Ishikawa (cell line): ENCODE measurements at regions not wholly inside any gene's neighbourhood (a gene's known extent, or its start where the extent isn't known, plus 50 kb on each side); places are given as distances from the start of the nearest gene placed in this dataset.

Experiments
- CEBPB ChIP-seq: IDR thresholded peaks from 2 replicates; pipeline ENCODE4 v1.6.1; 2012
- CREB1 ChIP-seq: IDR thresholded peaks from 2 replicates; pipeline ENCODE4 v1.6.1; 2012; ENCODE audit warnings: low read depth
- EGR1 ChIP-seq: IDR thresholded peaks from 2 replicates; pipeline ENCODE4 v1.6.1; 2012
- EP300 ChIP-seq: IDR thresholded peaks from 2 replicates; pipeline ENCODE4 v1.6.1; 2012; ENCODE audit warnings: borderline replicate concordance
- FOXM1 ChIP-seq: IDR thresholded peaks from 2 replicates; pipeline ENCODE4 v1.6.1; 2012; ENCODE audit warnings: low read depth, borderline replicate concordance
- MAX ChIP-seq: IDR thresholded peaks from 2 replicates; pipeline ENCODE4 v1.6.1; 2012
- NFIC ChIP-seq: IDR thresholded peaks from 2 replicates; pipeline ENCODE4 v1.6.1; 2012
- RAD21 ChIP-seq: IDR thresholded peaks from 2 replicates; pipeline ENCODE4 v1.6.1; 2012; ENCODE audit warnings: low read depth
- REST ChIP-seq: IDR thresholded peaks from 2 replicates; pipeline ENCODE4 v1.6.1; 2012; ENCODE audit warnings: low read depth, mild to moderate bottlenecking
- TAF1 ChIP-seq: IDR thresholded peaks from 2 replicates; pipeline ENCODE4 v1.6.1; 2012; ENCODE audit warnings: low read depth, mild to moderate bottlenecking
- TCF12 ChIP-seq: IDR thresholded peaks from 2 replicates; pipeline ENCODE4 v1.6.1; 2012; ENCODE audit warnings: low read depth
- TEAD4 ChIP-seq: IDR thresholded peaks from 2 replicates; pipeline ENCODE4 v1.6.1; 2012
- USF1 ChIP-seq: IDR thresholded peaks from 2 replicates; pipeline ENCODE4 v1.6.1; 2012
- YY1 ChIP-seq: IDR thresholded peaks from 2 replicates; pipeline ENCODE4 v1.6.1; 2012; ENCODE audit warnings: low read depth
- ZBTB7A ChIP-seq: IDR thresholded peaks from 2 replicates; pipeline ENCODE4 v1.6.1; 2012; ENCODE audit warnings: low read depth

DNA sequence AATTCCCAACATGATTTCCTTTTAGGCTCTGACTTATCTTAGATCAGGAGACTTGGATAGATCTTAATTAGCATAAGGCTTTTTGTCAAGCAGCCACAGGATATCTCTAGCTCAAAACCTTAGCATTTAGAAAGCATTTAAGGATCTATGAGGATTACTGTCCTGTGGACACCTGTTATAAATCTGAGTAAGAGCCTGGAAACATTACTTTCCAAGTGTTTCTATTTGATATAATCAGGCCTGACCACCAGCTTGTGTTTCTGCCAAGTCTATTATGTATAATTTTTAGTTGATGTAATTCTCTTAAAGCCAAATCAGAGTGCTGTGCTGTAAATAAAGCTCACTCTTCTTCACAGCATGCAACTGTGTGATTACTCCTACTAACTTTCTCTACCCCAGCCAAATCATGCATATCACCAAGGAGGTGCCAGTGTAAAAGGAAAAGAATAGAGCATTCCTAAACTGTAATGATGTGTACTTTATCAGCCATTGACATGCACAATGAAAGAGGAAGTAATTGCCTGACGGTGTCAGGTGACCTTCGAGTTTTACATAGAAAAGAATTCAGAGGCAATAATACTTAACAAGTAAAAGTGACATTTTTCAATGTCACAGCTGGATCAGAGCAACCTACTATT, 309.9 kb upstream of the PRMT6 start:
- TF ChIP-seq TAF1 (no peak), TEAD4 (peak; percentile 86), EGR1 (no peak), USF1 (peak; percentile 80), ZBTB7A (no peak), RAD21 (no peak; the same call in 1 of the 2 replicates), FOXM1 (peak; percentile 83), CEBPB (no peak), NFIC (peak; percentile 87), EP300 (peak; percentile 94), TCF12 (peak; percentile 93)

- TF ChIP-seq NFIC = no peak
- no peak for TF ChIP-seq FOXM1
- no peak for TF ChIP-seq TEAD4
- no peak for TF ChIP-seq TCF12
- TF ChIP-seq EP300 = no peak
- TF ChIP-seq CREB1 = no peak
- no peak for TF ChIP-seq CEBPB
- TF ChIP-seq YY1 = no peak
- TF ChIP-seq TAF1 = no peak
- TF ChIP-seq REST = no peak
- no peak for TF ChIP-seq MAX
- TF ChIP-seq EGR1 = no peak
- no peak for TF ChIP-seq RAD21
- no peak for TF ChIP-seq ZBTB7A
These were observed 309.2 kb upstream of the PRMT6 start for GRCh38 chr1:106747232-106747631.

- no peak for TF ChIP-seq FOXM1
- TF ChIP-seq RAD21 = no peak
- TF ChIP-seq USF1 = no peak
- no peak for TF ChIP-seq MAX
- TF ChIP-seq CREB1 = no peak
These were observed 308.7 kb upstream of the PRMT6 start for GRCh38 chr1:106747791-106748190.

DNA sequence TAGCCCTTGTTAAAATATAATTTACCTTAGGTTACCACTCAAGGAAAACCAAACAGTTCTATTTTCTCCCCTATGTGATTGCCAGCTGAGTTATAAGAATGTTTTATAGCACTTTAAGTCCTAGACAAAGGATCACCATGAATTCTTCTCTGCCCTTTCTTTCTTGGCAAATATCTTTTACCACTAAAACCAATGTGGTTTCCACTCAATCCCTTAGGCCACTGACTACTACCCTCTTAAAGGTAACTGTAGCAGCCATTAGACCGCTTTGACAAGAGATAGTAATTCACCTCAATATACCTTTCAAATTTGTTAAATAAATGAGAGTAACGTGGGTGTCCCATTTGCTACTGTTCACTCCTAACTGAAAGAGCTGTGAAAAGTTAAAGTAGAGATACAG, 307.9 kb upstream of the PRMT6 start:
- TF ChIP-seq RAD21 (no peak), TCF12 (no peak), TEAD4 (no peak), CREB1 (no peak), YY1 (no peak), TAF1 (no peak), EP300 (no peak)

GRCh38 chr1:106749491-106749890, 307.0 kb upstream of the PRMT6 start:
- TF ChIP-seq EP300 = no peak

- TF ChIP-seq EP300 (no peak), USF1 (no peak), RAD21 (no peak), TEAD4 (no peak), MAX (no peak), ZBTB7A (no peak), FOXM1 (no peak), TCF12 (no peak), YY1 (no peak)
These were observed 306.6 kb upstream of the PRMT6 start for GRCh38 chr1:106749906-106750305.

DNA sequence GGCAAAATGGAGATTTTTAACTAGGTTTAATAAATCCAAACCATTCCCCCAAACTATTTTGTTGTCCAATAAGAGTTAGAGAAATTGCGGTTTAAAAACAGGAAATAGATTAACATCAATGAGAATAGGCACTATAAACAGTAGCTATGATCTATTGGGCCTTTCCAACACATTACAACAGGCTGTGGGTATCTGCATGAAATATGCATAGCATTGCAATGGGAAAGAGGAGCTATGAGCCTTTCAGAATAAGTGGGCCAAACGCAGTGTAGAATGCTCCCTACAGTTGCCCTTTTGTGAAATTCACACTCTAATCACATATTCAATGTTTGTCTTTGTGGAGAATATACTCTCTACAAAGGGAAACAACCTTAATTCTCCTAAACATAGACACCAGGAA, 305.5 kb upstream of the PRMT6 start:
- TF ChIP-seq RAD21 (no peak), FOXM1 (no peak)

- TF ChIP-seq CEBPB (no peak), RAD21 (no peak), MAX (no peak), EP300 (no peak), TEAD4 (no peak), EGR1 (no peak), ZBTB7A (no peak), TCF12 (no peak), NFIC (no peak), TAF1 (no peak), USF1 (no peak), YY1 (no peak), REST (no peak), FOXM1 (no peak), CREB1 (no peak)
These were observed 303.4 kb upstream of the PRMT6 start for GRCh38 chr1:106753066-106753465.
